OCI-LY7 (cell line): ENCODE measurements at regions not wholly inside any gene's neighbourhood (a gene's known extent, or its start where the extent isn't known, plus 50 kb on each side); places are given as distances from the start of the nearest gene placed in this dataset.

Experiments used
- BruUV-seq: library from RNA; stranded (reverse); fragments of 400-500 nt; replicated peaks from 2 replicates; lab custom pipeline; 2021; lab: Mats Ljungman, UMichigan
- CTCF ChIA-PET: fragments of 300-600 bp; sonication (Branson Sonifier 250); formaldehyde crosslinking; loops from one replicate; lab custom pipeline; 2022; ENCODE audit warnings: antibody characterized with exemption; ENCODE audit not compliant: unreplicated experiment; lab: Charles Lee
- POLR2A ChIA-PET: fragments of 300-600 bp; sonication (Branson Sonifier 250); formaldehyde crosslinking; loops from one replicate; lab custom pipeline; 2022; ENCODE audit warnings: antibody characterized with exemption; lab: Charles Lee
- DNase-seq: peaks from one replicate; pipeline ENCODE4 v3.0.0-alpha.2; 2015; ENCODE audit warnings: low spot score
- H2AFZ ChIP-seq: fragments of 200-600 bp; sonication (generic), shearing (Covaris generic); 2 replicates; pipeline ENCODE4 v1.6.1; 2014; ENCODE audit warnings: mild to moderate bottlenecking, antibody characterized with exemption, low read length, moderate library complexity
- H3K27ac ChIP-seq: fragments of 200-600 bp; sonication (generic); 2 replicates; pipeline ENCODE4 v1.5.1; 2014; ENCODE audit warnings: mixed run types, low read depth, mild to moderate bottlenecking, moderate library complexity, low read length, inconsistent platforms; ENCODE audit not compliant: poor library complexity, severe bottlenecking
- H3K36me3 ChIP-seq: fragments of 200-600 bp; sonication (generic); 2 replicates; pipeline ENCODE4 v1.6.1; 2014; ENCODE audit warnings: mild to moderate bottlenecking, antibody characterized with exemption, low read length, moderate library complexity, mixed read lengths; ENCODE audit not compliant: insufficient read depth
- H3K4me1 ChIP-seq: fragments of 200-600 bp; sonication (generic); 2 replicates; pipeline ENCODE4 v1.5.1; 2014; ENCODE audit warnings: mild to moderate bottlenecking, low read length; ENCODE audit not compliant: insufficient read depth, poor library complexity, severe bottlenecking
- H3K4me2 ChIP-seq: fragments of 200-600 bp; sonication (generic); 2 replicates; pipeline ENCODE4 v1.6.1; 2014; ENCODE audit warnings: mild to moderate bottlenecking, low read length
- H3K4me3 ChIP-seq: fragments of 200-600 bp; sonication (generic); 2 replicates; pipeline ENCODE4 v1.5.1; 2014; ENCODE audit warnings: mild to moderate bottlenecking, low read depth, low read length; ENCODE audit not compliant: poor library complexity, severe bottlenecking
- H3K79me2 ChIP-seq: fragments of 200-600 bp; sonication (generic); 2 replicates; pipeline ENCODE4 v1.6.1; 2016; ENCODE audit warnings: low read depth, mild to moderate bottlenecking, low read length, moderate library complexity, mixed read lengths; ENCODE audit not compliant: insufficient read depth
- H3K9me2 ChIP-seq: fragments of 200-600 bp; sonication (generic); 2 replicates; pipeline ENCODE4 v1.6.1; 2016; ENCODE audit warnings: mild to moderate bottlenecking, low read length, mixed read lengths; ENCODE audit not compliant: insufficient read depth
- H3K9me3 ChIP-seq: fragments of 200-600 bp; sonication (generic); 2 replicates; pipeline ENCODE4 v1.6.1; 2014; ENCODE audit warnings: mild to moderate bottlenecking, mixed run types, low read length, mixed read lengths
- H4K20me1 ChIP-seq: fragments of 200-600 bp; sonication (generic); 2 replicates; pipeline ENCODE4 v1.6.1; 2014; ENCODE audit warnings: mild to moderate bottlenecking, antibody characterized with exemption, low read length, moderate library complexity, mixed read lengths; ENCODE audit not compliant: insufficient read depth
- EZH2phosphoT487 ChIP-seq: fragments of 200-600 bp; sonication (generic); IDR thresholded peaks from 2 replicates; pipeline ENCODE4 v1.6.1; 2018; ENCODE audit warnings: low read depth, borderline replicate concordance, mild to moderate bottlenecking, mixed run types, antibody characterized with exemption, low read length, moderate library complexity, mixed read lengths
- intact Hi-C: fragments of 100-400 bp; cut with micrococcal nuclease; formaldehyde crosslinking; loops from one replicate; pipeline ENCODE4 v1.10.0; 2022; ENCODE audit not compliant: unreplicated experiment
- TF ChIP-seq, protein P1 (sequence below): fragments of 200-600 bp; sonication (generic); conservative IDR thresholded peaks from 2 replicates; pipeline ENCODE4 v1.5.1; 2014; ENCODE audit warnings: mild to moderate bottlenecking, antibody characterized with exemption, low read length, moderate library complexity, mixed read lengths

- no peak for TF ChIP-seq EZH2phosphoT487
- H3K36me3 ChIP-seq = no peaks in the 10 kb centered on the region
- BruUV-seq = no TSS peak
- no peaks in the 10 kb centered on the region for H3K79me2 ChIP-seq
- H3K4me3 ChIP-seq = no peak overlapping the region
- H3K9me3 ChIP-seq = no peaks in the 10 kb centered on the region
- no peak overlapping the region for H2AFZ ChIP-seq
- H3K9me2 ChIP-seq = no peaks in the 10 kb centered on the region
- no peaks in the 10 kb centered on the region for H4K20me1 ChIP-seq
- no peak overlapping the region for H3K27ac ChIP-seq
- no peak overlapping the region for H3K4me2 ChIP-seq
- intact Hi-C loops = no loop called here
- H3K4me1 ChIP-seq = no peaks in the 10 kb centered on the region
- DNase-seq = no peak
- POLR2A ChIA-PET = interaction anchor here (0.6 kb wide), 1 partner anchor 1206 kb away, joined by 3 read pairs; no protein-coding TSS in a partner anchor
- CTCF ChIA-PET = no interaction called here
These were observed 129.3 kb downstream of the RDH14 start for GRCh38 chr2:18430996-18431748.

DNA sequence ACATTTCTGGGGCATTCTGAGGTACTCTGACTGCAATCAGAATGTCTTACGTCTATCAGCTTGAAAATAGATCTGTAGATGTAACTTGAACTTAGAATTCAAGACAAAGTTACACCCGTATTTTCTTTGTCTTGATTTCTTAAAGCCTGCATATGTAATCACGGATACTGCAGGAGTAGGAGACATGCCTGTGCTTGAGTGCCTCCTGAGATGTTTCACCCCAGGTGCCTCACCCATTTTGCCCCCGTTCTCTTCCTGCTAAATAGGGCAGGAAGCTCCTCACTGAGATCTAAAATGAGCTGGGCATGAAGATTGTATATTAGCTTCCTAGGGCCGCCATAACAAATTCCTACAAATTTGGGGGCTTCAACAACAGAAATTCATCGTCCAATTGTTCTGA is 131.9 kb downstream of the RDH14 start:
- ChIA-PET CTCF (no interaction called here), POLR2A (no interaction called here)
- H3K27ac ChIP-seq = no peak overlapping the region
- no TSS peak for BruUV-seq
- H3K9me2 ChIP-seq = no peaks in the 10 kb centered on the region
- H3K36me3 ChIP-seq = no peaks in the 10 kb centered on the region
- H4K20me1 ChIP-seq = no peaks in the 10 kb centered on the region
- intact Hi-C loops = no loop called here
- DNase-seq = no peak
- H2AFZ ChIP-seq = no peak overlapping the region
- H3K4me1 ChIP-seq = no peaks in the 10 kb centered on the region
- H3K4me3 ChIP-seq = no peak overlapping the region
- no peaks in the 10 kb centered on the region for H3K79me2 ChIP-seq
- H3K9me3 ChIP-seq = no peaks in the 10 kb centered on the region
- H3K4me2 ChIP-seq = no peak overlapping the region
- no peak for TF ChIP-seq EZH2phosphoT487
- TF ChIP-seq, protein P1, sequence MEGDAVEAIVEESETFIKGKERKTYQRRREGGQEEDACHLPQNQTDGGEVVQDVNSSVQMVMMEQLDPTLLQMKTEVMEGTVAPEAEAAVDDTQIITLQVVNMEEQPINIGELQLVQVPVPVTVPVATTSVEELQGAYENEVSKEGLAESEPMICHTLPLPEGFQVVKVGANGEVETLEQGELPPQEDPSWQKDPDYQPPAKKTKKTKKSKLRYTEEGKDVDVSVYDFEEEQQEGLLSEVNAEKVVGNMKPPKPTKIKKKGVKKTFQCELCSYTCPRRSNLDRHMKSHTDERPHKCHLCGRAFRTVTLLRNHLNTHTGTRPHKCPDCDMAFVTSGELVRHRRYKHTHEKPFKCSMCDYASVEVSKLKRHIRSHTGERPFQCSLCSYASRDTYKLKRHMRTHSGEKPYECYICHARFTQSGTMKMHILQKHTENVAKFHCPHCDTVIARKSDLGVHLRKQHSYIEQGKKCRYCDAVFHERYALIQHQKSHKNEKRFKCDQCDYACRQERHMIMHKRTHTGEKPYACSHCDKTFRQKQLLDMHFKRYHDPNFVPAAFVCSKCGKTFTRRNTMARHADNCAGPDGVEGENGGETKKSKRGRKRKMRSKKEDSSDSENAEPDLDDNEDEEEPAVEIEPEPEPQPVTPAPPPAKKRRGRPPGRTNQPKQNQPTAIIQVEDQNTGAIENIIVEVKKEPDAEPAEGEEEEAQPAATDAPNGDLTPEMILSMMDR = no peak

DNA sequence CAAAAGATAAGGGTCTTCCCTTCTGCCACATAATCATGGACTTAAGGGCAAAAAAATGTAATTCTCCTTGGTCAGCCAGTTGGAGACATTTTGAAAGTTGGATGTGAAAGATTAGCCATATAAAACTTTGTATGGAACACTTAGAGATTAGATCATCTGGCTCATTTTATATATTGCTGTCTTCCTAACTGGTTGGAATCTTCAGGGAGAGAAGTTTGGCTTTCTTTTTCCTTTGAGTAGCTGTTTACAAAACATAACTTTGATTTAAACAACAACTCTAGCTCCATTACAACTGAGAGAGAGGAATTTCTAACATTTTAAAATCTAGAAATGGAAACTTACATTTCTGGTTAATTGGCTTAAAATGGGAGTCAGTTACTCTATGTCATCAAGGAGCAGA is 132.7 kb downstream of the RDH14 start:
- no peaks in the 10 kb centered on the region for H3K79me2 ChIP-seq
- ChIA-PET POLR2A (no interaction called here), CTCF (no interaction called here)
- no peaks in the 10 kb centered on the region for H3K36me3 ChIP-seq
- no peak overlapping the region for H3K4me2 ChIP-seq
- no peak overlapping the region for H3K27ac ChIP-seq
- no peak overlapping the region for H2AFZ ChIP-seq
- H3K4me3 ChIP-seq = no peak overlapping the region
- no peaks in the 10 kb centered on the region for H4K20me1 ChIP-seq
- H3K9me3 ChIP-seq = no peaks in the 10 kb centered on the region
- TF ChIP-seq EZH2phosphoT487 = no peak
- TF ChIP-seq, protein P1 = no peak
- no peaks in the 10 kb centered on the region for H3K4me1 ChIP-seq
- no TSS peak for BruUV-seq
- intact Hi-C loops = no loop called here
- H3K9me2 ChIP-seq = no peaks in the 10 kb centered on the region
- DNase-seq = no peak
